ENCODE measurements at regions not wholly inside any gene's neighbourhood (a gene's known extent, or its start where the extent isn't known, plus 50 kb on each side); places are given as distances from the start of the nearest gene placed in this dataset.

- Mint-ChIP-seq H3K27me3 (ENCODE audit: low read depth) (no peaks in the 10 kb centered on the region), H3K4me3 (no peak overlapping the region), H3K4me1 (peaks cover 22% of the 10 kb centered on the region), H3K27ac (no peak overlapping the region), H3K36me3 (no peaks in the 10 kb centered on the region), H3K9me3 (peaks cover 7% of the 10 kb centered on the region)
- POLR2A ChIA-PET, result no interaction called here
- no peak for DNase-seq (ENCODE audit: low spot score)
- CTCF ChIA-PET, result interaction anchor here (1.3 kb wide), 1 partner anchor 9 kb away, joined by 3 read pairs; no protein-coding TSS in a partner anchor
- no peak for ATAC-seq
- TF ChIP-seq ZBTB21 (CRISPR knock-in tag; IDR thresholded peaks at IDR 0.05; ENCODE audit: borderline replicate concordance) (no peak), GTF2I (CRISPR knock-in tag; conservative IDR thresholded peaks at IDR 0.05) (no peak), MYBL2 (CRISPR knock-in tag; IDR thresholded peaks at IDR 0.05) (no peak), NFATC4 (CRISPR knock-in tag; IDR thresholded peaks at IDR 0.05) (no peak)
Observed at GRCh38 chr5:118451697-118452247, 536.6 kb downstream of the DTWD2 start.

GRCh38 chr5:118450554-118451332 lies 537.6 kb downstream of the DTWD2 start:
- H3K4me3 Mint-ChIP-seq, result no peak overlapping the region
- no peak overlapping the region for H3K27ac Mint-ChIP-seq
- H3K27me3 Mint-ChIP-seq (ENCODE audit: low read depth), result no peaks in the 10 kb centered on the region
- ATAC-seq, result peak; percentile 32; the same call in 1 of the 2 replicates
- H3K36me3 Mint-ChIP-seq, result no peaks in the 10 kb centered on the region
- ChIA-PET POLR2A (no interaction called here), CTCF (no interaction called here)
- peaks cover 28% of the 10 kb centered on the region for H3K4me1 Mint-ChIP-seq
- peaks cover 7% of the 10 kb centered on the region for H3K9me3 Mint-ChIP-seq
- no peak for DNase-seq (ENCODE audit: low spot score)
- TF ChIP-seq CREM (CRISPR knock-in tag; IDR thresholded peaks at IDR 0.05) (no peak), CBFB (CRISPR knock-in tag; IDR thresholded peaks at IDR 0.05; ENCODE audit: low read depth) (no peak), JUN (CRISPR knock-in tag; IDR thresholded peaks at IDR 0.05) (no peak), E2F1 (CRISPR knock-in tag; IDR thresholded peaks at IDR 0.05) (no peak), ZBTB21 (CRISPR knock-in tag; IDR thresholded peaks at IDR 0.05; ENCODE audit: borderline replicate concordance) (no peak), ARID4B (CRISPR knock-in tag; IDR thresholded peaks at IDR 0.05; ENCODE audit: borderline replicate concordance) (no peak), ZNF219 (CRISPR knock-in tag; IDR thresholded peaks at IDR 0.05; ENCODE audit: borderline replicate concordance) (no peak), AFF4 (CRISPR knock-in tag; IDR thresholded peaks at IDR 0.05; ENCODE audit: borderline replicate concordance) (no peak), E2F5 (CRISPR knock-in tag; IDR thresholded peaks at IDR 0.05) (no peak), MYBL2 (CRISPR knock-in tag; IDR thresholded peaks at IDR 0.05) (no peak), E2F4 (CRISPR knock-in tag; IDR thresholded peaks at IDR 0.05; ENCODE audit: borderline replicate concordance, low read depth) (no peak), ZNF512 (CRISPR knock-in tag; IDR thresholded peaks at IDR 0.05; ENCODE audit: borderline replicate concordance) (no peak), NFYB (CRISPR knock-in tag; conservative IDR thresholded peaks at IDR 0.05; ENCODE audit: low read depth) (no peak), NR3C1 (CRISPR knock-in tag; conservative IDR thresholded peaks at IDR 0.05; ENCODE audit: low read depth) (no peak), PRRX2 (CRISPR knock-in tag; IDR thresholded peaks at IDR 0.05) (no peak), ZMAT4 (CRISPR knock-in tag; IDR thresholded peaks at IDR 0.05) (no peak), NFE2L1 (CRISPR knock-in tag; IDR thresholded peaks at IDR 0.05) (no peak), EMX1 (CRISPR knock-in tag; IDR thresholded peaks at IDR 0.05) (no peak)
